ENCODE measurements at regions not wholly inside any gene's neighbourhood (a gene's known extent, or its start where the extent isn't known, plus 50 kb on each side); places are given as distances from the start of the nearest gene placed in this dataset.

DNA sequence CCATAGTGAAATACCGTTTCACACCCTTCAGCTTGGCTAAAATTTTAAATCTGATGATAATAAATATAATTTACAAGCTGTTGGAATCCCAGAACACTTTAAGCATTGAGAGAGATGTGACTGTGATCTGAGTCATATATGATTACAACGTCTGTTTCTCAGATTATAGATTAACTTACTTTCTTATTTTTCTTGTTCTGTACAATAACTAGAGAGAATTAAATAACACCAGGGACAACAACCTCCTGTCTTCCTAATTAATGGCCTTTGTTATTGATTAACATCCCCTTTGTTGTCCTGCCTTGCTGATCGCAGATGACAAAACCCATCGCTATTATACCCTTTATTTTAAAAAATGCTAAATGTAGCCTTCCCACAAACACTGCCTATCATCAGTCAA lies 87.8 kb upstream of the EZR start:
- Histone ChIP-seq H3K4ac (ENCODE audit: low read depth, low read length) (no peak overlapping the region), H2BK15ac (ENCODE audit: low read depth, low read length) (no peak overlapping the region), H4K5ac (ENCODE audit: low read depth, low read length) (no peak overlapping the region), H2BK20ac (ENCODE audit: low read depth, low read length) (no peak overlapping the region), H2AK5ac (ENCODE audit: low read depth, low read length) (no peak overlapping the region), H3K9ac (ENCODE audit: low read depth, low read length) (no peak overlapping the region), H3K27me3 (ENCODE audit: control insufficient read depth, insufficient read depth, low read length) (no peaks in the 10 kb centered on the region; the same call in 1 of the 2 replicates), H2AFZ (replicated peaks; ENCODE audit: low read length, poor library complexity) (no peak overlapping the region), H2BK5ac (ENCODE audit: low read depth, low read length, poor library complexity, severe bottlenecking) (no peak overlapping the region), H3K9me3 (ENCODE audit: control insufficient read depth, insufficient read depth, low read length) (peaks cover 9% of the 10 kb centered on the region), H2AK9ac (replicated peaks; ENCODE audit: low read depth, low read length, poor library complexity) (no peak overlapping the region), H3K18ac (ENCODE audit: low read depth, low read length) (no peak overlapping the region), H2BK120ac (ENCODE audit: low read depth, low read length) (no peak overlapping the region), H3K4me3 (ENCODE audit: insufficient read depth, low read depth, low read length) (no peak overlapping the region), H3K36me3 (ENCODE audit: control insufficient read depth, insufficient read depth, low read length) (no peaks in the 10 kb centered on the region), H3K27ac (ENCODE audit: insufficient read depth, low read length) (no peak overlapping the region), H3K9me1 (ENCODE audit: insufficient read depth, low read length) (no peaks in the 10 kb centered on the region), H3K79me1 (ENCODE audit: low read depth in 1 of 2, low read length in 2 of 2) (no peaks in the 10 kb centered on the region), H4K8ac (ENCODE audit: low read depth in 2 of 2, low read length in 2 of 2) (no peak overlapping the region), H4K20me1 (ENCODE audit: insufficient read depth, low read length) (no peaks in the 10 kb centered on the region), H3K56ac (ENCODE audit: extremely low read depth, insufficient read depth, low read length) (no peak overlapping the region), H4K91ac (ENCODE audit: insufficient read depth, low read depth, low read length) (no peak overlapping the region), H3K23ac (ENCODE audit: low read depth, low read length) (no peak overlapping the region), H3K4me1 (ENCODE audit: control insufficient read depth, insufficient read depth, low read length) (no peaks in the 10 kb centered on the region), H3K4me2 (ENCODE audit: low read depth, low read length) (no peak overlapping the region), H3K14ac (replicated peaks; ENCODE audit: low read depth, low read length) (no peak overlapping the region)
- in situ Hi-C loops (cut with MboI; ENCODE audit: low sequenced_read_pairs), result no loop called here
- dilution Hi-C loops (cut with HindIII; ENCODE audit: low sequenced_read_pairs, unreplicated experiment), result no loop called here
- no peak for ATAC-seq (ENCODE audit: low read depth)
- TF ChIP-seq CHD1 (IDR thresholded peaks at IDR 0.05; ENCODE audit: low read depth, low read length), result no peak
- no peak for TF ChIP-seq RAD21 (IDR thresholded peaks at IDR 0.05; ENCODE audit: low read length)
- no peak for TF ChIP-seq MXI1 (IDR thresholded peaks at IDR 0.05; ENCODE audit: borderline replicate concordance, low read depth, low read length)
- TF ChIP-seq RCOR1 (IDR thresholded peaks at IDR 0.05; ENCODE audit: insufficient replicate concordance, low read length), result no peak
- TF ChIP-seq FOS (IDR thresholded peaks at IDR 0.05; ENCODE audit: low read depth, low read length), result no peak
- no peak for TF ChIP-seq CEBPB (IDR thresholded peaks at IDR 0.05; ENCODE audit: low read depth, low read length)
- TF ChIP-seq ELK1 (IDR thresholded peaks at IDR 0.05; ENCODE audit: borderline replicate concordance, low read depth, low read length), result no peak
- TF ChIP-seq, protein P1, sequence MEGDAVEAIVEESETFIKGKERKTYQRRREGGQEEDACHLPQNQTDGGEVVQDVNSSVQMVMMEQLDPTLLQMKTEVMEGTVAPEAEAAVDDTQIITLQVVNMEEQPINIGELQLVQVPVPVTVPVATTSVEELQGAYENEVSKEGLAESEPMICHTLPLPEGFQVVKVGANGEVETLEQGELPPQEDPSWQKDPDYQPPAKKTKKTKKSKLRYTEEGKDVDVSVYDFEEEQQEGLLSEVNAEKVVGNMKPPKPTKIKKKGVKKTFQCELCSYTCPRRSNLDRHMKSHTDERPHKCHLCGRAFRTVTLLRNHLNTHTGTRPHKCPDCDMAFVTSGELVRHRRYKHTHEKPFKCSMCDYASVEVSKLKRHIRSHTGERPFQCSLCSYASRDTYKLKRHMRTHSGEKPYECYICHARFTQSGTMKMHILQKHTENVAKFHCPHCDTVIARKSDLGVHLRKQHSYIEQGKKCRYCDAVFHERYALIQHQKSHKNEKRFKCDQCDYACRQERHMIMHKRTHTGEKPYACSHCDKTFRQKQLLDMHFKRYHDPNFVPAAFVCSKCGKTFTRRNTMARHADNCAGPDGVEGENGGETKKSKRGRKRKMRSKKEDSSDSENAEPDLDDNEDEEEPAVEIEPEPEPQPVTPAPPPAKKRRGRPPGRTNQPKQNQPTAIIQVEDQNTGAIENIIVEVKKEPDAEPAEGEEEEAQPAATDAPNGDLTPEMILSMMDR (conservative IDR thresholded peaks at IDR 0.05; ENCODE audit: low read depth, low read length), result no peak
- TF ChIP-seq NFE2L2 (IDR thresholded peaks at IDR 0.05; ENCODE audit: low read depth, low read length), result no peak
- no TSS peak for BruUV-seq (replicated peaks)
- intact Hi-C loops (cut with micrococcal nuclease), result no loop called here
- WGBS, 2 experiments (ENCODE audit: extremely low coverage in 2 of 2, insufficient read length in 1 of 2), result 80% methylated on average over 1 of the region's 4 CpGs; no CpG with 5 or more reads in 1 of the 2 experiments
- ChIA-PET CTCF (no interaction called here), POLR2A (ENCODE audit: unreplicated experiment) (no interaction called here)
- peak; percentile 8 for DNase-seq
